SK-N-SH (cell line): ENCODE measurements at regions not wholly inside any gene's neighbourhood (a gene's known extent, or its start where the extent isn't known, plus 50 kb on each side); places are given as distances from the start of the nearest gene placed in this dataset.

ENCODE experiments used
- CTCF ChIA-PET: fragments of 300-600, 350-600 bp; formaldehyde crosslinking; extraction: SDS; loops from one replicate; lab custom pipeline; 2021; lab: Yijun Ruan, JAX
- POLR2A ChIA-PET: fragments of 350-600 bp; sonication (Branson Sonifier 250); formaldehyde crosslinking; extraction: SDS; loops from one replicate; lab custom pipeline; 2020; ENCODE audit warnings: antibody characterized with exemption, inconsistent platforms; lab: Yijun Ruan, JAX
- DNase-seq: peaks from one replicate; pipeline ENCODE4 v3.0.0; 2012
- H2AFZ ChIP-seq: fragments of 200-600 bp; sonication (generic); 2 replicates; pipeline ENCODE4 v1.8.1; 2016; ENCODE audit warnings: antibody characterized with exemption, mild to moderate bottlenecking, low read depth
- H3F3A ChIP-seq: fragments of 200-600 bp; sonication (generic); replicated peaks from 2 replicates; pipeline ENCODE3; 2016; ENCODE audit warnings: antibody characterized with exemption, mild to moderate bottlenecking; ENCODE audit not compliant: insufficient read depth
- H3K27ac ChIP-seq, 2 experiments: fragments of 200-500 bp in 1 of 2; fragments of 200-600 bp in 1 of 2; sonication (Bioruptor generic) in 1 of 2; sonication (generic), shearing (Covaris generic) in 1 of 2; 2 replicates each; pipeline versions ENCODE4 v1.5.1 to v1.6.1; 2014 to 2016; ENCODE audit warnings: low read depth in 2 of 2, inconsistent platforms in 1 of 2, low read length in 1 of 2, mild to moderate bottlenecking in 1 of 2, mixed read lengths in 1 of 2
- H3K27me3 ChIP-seq: fragments of 200-600 bp; sonication (generic), shearing (Covaris generic); 2 replicates; pipeline ENCODE4 v1.6.1; 2016; ENCODE audit warnings: mixed run types; ENCODE audit not compliant: insufficient read depth
- H3K36me3 ChIP-seq, 2 experiments: fragments of 200-500 bp in 1 of 2; fragments of 200-600 bp in 1 of 2; sonication (Bioruptor generic) in 1 of 2; sonication (generic) in 1 of 2; replicated peaks in 1 of 2; 2 replicates each; pipeline versions ENCODE3 to v1.5.1; 2014 to 2016; ENCODE audit warnings: low read length in 1 of 2, mild to moderate bottlenecking in 1 of 2; ENCODE audit not compliant: insufficient read depth in 2 of 2, control insufficient read depth in 1 of 2
- H3K4me1 ChIP-seq, 2 experiments: fragments of 200-500 bp in 1 of 2; fragments of 200-600 bp in 1 of 2; sonication (Bioruptor generic) in 1 of 2; sonication (generic), shearing (Covaris generic) in 1 of 2; 2 replicates each; pipeline versions ENCODE4 v1.5.1 to v1.6.1; 2014 to 2016; ENCODE audit warnings: low read depth in 1 of 2, low read length in 1 of 2, mixed run types in 1 of 2; ENCODE audit not compliant: insufficient read depth in 2 of 2, control insufficient read depth in 1 of 2
- H3K4me2 ChIP-seq: fragments of 200-600 bp; sonication (generic), shearing (Covaris generic); 2 replicates; pipeline ENCODE4 v1.6.1; 2017; ENCODE audit warnings: mixed run types
- H3K4me3 ChIP-seq, 2 experiments: fragments of 200-500 bp in 1 of 2; fragments of 200-600 bp in 1 of 2; sonication (Bioruptor generic) in 1 of 2; sonication (generic), shearing (Covaris generic) in 1 of 2; 2 replicates each; pipeline versions ENCODE4 v1.5.1 to v1.8.1; 2014 to 2016; ENCODE audit warnings: low read depth in 2 of 2, inconsistent platforms in 1 of 2, low read length in 1 of 2, mild to moderate bottlenecking in 1 of 2, mixed read lengths in 1 of 2, moderate library complexity in 1 of 2
- H3K79me2 ChIP-seq: fragments of 200-600 bp; sonication (generic); 2 replicates; pipeline ENCODE4 v1.8.1; 2017; ENCODE audit warnings: mild to moderate bottlenecking; ENCODE audit not compliant: insufficient read depth
- H3K9ac ChIP-seq: fragments of 200-600 bp; sonication (generic); 2 replicates; pipeline ENCODE4 v1.6.1; 2017; ENCODE audit warnings: mixed run types
- H3K9me2 ChIP-seq: fragments of 200-600 bp; sonication (generic); 2 replicates; pipeline ENCODE4 v1.6.1; 2017; ENCODE audit warnings: mixed run types
- H3K9me3 ChIP-seq: fragments of 200-600 bp; sonication (generic); 2 replicates; pipeline ENCODE4 v1.6.1; 2017; ENCODE audit warnings: mixed run types, mild to moderate bottlenecking, moderate library complexity
- H4K20me1 ChIP-seq: fragments of 200-600 bp; sonication (generic); 2 replicates; pipeline ENCODE4 v1.6.1; 2017; ENCODE audit warnings: mild to moderate bottlenecking, mixed run types; ENCODE audit not compliant: insufficient read depth
- ELF1 ChIP-seq: IDR thresholded peaks from 2 replicates; pipeline ENCODE4 v1.4.0; 2012
- FOXM1 ChIP-seq: IDR thresholded peaks from 2 replicates; pipeline ENCODE4 v1.4.0; 2012; ENCODE audit warnings: low read depth, mild to moderate bottlenecking
- NFIC ChIP-seq: IDR thresholded peaks from 2 replicates; pipeline ENCODE4 v1.4.0; 2012; ENCODE audit warnings: borderline replicate concordance
- WGBS: methylation state at CpG from one replicate; pipeline ENCODE4 v1.1.6; 2017; ENCODE audit warnings: low lambda C conversion rate; 5-methylcytosine and 5-hydroxymethylcytosine counted together
- TF ChIP-seq, protein P1 (sequence below): IDR thresholded peaks from 2 replicates; pipeline ENCODE4 v1.4.0; 2012; ENCODE audit warnings: low read depth, borderline replicate concordance
- TF ChIP-seq, protein P2 (sequence below): IDR thresholded peaks from 2 replicates; pipeline ENCODE4; 2012
- TF ChIP-seq, protein P3 (sequence below): IDR thresholded peaks from 2 replicates; pipeline ENCODE4 v1.4.0; 2012; ENCODE audit warnings: low read depth
- TF ChIP-seq, protein P4 (sequence below): IDR thresholded peaks from 2 replicates; pipeline ENCODE4 v1.6.1; 2012; ENCODE audit warnings: mild to moderate bottlenecking, low read depth, low read length, moderate library complexity

DNA sequence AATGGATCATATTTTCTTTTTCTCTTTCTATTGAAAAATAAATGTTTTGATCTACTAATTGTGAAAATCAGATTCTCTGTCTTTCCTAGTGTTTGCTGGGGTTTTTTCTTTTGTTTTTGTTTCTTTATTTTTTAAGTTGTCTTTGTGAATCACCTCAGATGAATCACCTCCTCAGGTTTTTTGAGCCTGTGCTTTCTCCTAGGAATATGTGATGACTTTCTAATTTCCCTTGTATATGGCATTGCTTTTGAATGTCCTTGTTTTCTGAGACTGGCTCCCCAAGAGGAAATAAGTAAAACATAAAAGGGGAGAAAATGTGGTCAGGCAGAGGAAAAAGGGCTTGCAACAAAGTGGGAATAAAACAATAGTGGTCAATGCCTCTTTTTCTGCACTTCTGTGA lies 750.0 kb downstream of the ZPLD1 start (continued):
- TF ChIP-seq, protein P1, sequence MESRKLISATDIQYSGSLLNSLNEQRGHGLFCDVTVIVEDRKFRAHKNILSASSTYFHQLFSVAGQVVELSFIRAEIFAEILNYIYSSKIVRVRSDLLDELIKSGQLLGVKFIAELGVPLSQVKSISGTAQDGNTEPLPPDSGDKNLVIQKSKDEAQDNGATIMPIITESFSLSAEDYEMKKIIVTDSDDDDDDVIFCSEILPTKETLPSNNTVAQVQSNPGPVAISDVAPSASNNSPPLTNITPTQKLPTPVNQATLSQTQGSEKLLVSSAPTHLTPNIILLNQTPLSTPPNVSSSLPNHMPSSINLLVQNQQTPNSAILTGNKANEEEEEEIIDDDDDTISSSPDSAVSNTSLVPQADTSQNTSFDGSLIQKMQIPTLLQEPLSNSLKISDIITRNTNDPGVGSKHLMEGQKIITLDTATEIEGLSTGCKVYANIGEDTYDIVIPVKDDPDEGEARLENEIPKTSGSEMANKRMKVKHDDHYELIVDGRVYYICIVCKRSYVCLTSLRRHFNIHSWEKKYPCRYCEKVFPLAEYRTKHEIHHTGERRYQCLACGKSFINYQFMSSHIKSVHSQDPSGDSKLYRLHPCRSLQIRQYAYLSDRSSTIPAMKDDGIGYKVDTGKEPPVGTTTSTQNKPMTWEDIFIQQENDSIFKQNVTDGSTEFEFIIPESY = no peak
- TF ChIP-seq, protein P2, sequence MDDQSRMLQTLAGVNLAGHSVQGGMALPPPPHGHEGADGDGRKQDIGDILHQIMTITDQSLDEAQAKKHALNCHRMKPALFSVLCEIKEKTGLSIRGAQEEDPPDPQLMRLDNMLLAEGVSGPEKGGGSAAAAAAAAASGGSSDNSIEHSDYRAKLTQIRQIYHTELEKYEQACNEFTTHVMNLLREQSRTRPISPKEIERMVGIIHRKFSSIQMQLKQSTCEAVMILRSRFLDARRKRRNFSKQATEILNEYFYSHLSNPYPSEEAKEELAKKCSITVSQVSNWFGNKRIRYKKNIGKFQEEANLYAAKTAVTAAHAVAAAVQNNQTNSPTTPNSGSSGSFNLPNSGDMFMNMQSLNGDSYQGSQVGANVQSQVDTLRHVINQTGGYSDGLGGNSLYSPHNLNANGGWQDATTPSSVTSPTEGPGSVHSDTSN = no peak
- no peak for TF ChIP-seq FOXM1
- TF ChIP-seq, protein P3, sequence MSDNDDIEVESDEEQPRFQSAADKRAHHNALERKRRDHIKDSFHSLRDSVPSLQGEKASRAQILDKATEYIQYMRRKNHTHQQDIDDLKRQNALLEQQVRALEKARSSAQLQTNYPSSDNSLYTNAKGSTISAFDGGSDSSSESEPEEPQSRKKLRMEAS = no peak
- no peak for TF ChIP-seq NFIC

GRCh38 chr3:103189941-103190340 lies 755.1 kb downstream of the ZPLD1 start:
- no peak for DNase-seq
- H3K27me3 ChIP-seq = no peaks in the 10 kb centered on the region
- TF ChIP-seq, protein P3 = no peak
- no peak overlapping the region for H3K4me2 ChIP-seq
- H4K20me1 ChIP-seq = no peaks in the 10 kb centered on the region
- H3K4me1 ChIP-seq = no peaks in the 10 kb centered on the region; a peak in 1 of 4 replicates
- H3K27ac ChIP-seq = no peak overlapping the region
- ChIA-PET POLR2A (no interaction called here), CTCF (no interaction called here)
- no peaks in the 10 kb centered on the region for H3F3A ChIP-seq
- no peak overlapping the region for H3K4me3 ChIP-seq
- no peak overlapping the region for H3K9ac ChIP-seq
- H3K9me3 ChIP-seq = no peaks in the 10 kb centered on the region
- H3K36me3 ChIP-seq = no peaks in the 10 kb centered on the region
- H3K79me2 ChIP-seq = no peaks in the 10 kb centered on the region
- no peaks in the 10 kb centered on the region for H3K9me2 ChIP-seq
- H2AFZ ChIP-seq = no peak overlapping the region

DNA sequence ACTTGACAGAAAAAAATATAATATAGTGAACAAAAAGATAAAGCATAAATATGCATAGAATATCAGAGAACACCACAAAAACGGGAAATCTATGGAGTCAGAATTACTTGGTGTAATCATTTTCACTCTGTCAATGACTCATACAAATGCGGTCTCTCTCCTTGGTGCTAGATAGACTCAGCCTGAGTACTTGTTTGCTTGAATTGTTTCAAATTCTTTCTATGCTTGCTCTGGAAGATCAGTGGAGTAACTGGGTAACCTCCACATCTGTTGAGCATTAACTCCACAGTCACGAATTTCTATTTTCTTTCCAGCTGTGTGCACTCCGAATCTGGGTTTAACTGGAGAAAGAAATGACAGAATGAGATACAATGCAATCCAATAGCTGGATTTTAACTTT lies 760.4 kb downstream of the ZPLD1 start:
- H3K36me3 ChIP-seq = no peaks in the 10 kb centered on the region
- H3K27ac ChIP-seq = no peak overlapping the region
- no peaks in the 10 kb centered on the region for H3K9me2 ChIP-seq
- H3F3A ChIP-seq = no peaks in the 10 kb centered on the region
- H3K9me3 ChIP-seq = no peaks in the 10 kb centered on the region
- no peak overlapping the region for H3K4me2 ChIP-seq
- H3K4me1 ChIP-seq = no peaks in the 10 kb centered on the region; a peak in 1 of 4 replicates
- TF ChIP-seq, protein P4, sequence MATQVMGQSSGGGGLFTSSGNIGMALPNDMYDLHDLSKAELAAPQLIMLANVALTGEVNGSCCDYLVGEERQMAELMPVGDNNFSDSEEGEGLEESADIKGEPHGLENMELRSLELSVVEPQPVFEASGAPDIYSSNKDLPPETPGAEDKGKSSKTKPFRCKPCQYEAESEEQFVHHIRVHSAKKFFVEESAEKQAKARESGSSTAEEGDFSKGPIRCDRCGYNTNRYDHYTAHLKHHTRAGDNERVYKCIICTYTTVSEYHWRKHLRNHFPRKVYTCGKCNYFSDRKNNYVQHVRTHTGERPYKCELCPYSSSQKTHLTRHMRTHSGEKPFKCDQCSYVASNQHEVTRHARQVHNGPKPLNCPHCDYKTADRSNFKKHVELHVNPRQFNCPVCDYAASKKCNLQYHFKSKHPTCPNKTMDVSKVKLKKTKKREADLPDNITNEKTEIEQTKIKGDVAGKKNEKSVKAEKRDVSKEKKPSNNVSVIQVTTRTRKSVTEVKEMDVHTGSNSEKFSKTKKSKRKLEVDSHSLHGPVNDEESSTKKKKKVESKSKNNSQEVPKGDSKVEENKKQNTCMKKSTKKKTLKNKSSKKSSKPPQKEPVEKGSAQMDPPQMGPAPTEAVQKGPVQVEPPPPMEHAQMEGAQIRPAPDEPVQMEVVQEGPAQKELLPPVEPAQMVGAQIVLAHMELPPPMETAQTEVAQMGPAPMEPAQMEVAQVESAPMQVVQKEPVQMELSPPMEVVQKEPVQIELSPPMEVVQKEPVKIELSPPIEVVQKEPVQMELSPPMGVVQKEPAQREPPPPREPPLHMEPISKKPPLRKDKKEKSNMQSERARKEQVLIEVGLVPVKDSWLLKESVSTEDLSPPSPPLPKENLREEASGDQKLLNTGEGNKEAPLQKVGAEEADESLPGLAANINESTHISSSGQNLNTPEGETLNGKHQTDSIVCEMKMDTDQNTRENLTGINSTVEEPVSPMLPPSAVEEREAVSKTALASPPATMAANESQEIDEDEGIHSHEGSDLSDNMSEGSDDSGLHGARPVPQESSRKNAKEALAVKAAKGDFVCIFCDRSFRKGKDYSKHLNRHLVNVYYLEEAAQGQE = peak; percentile 70
- no peak for TF ChIP-seq ELF1
- no peaks in the 10 kb centered on the region for H3K79me2 ChIP-seq
- POLR2A ChIA-PET = no interaction called here
- no peak for DNase-seq
- 42% methylated on average over 4 of the region's 4 CpGs for WGBS
- CTCF ChIA-PET = no interaction called here
- H2AFZ ChIP-seq = no peak overlapping the region
- H4K20me1 ChIP-seq = no peaks in the 10 kb centered on the region
- H3K27me3 ChIP-seq = no peaks in the 10 kb centered on the region
- H3K4me3 ChIP-seq = no peak overlapping the region
- H3K9ac ChIP-seq = no peak overlapping the region
